Islet precursor cell (in vitro differentiated cells): ENCODE measurements at regions not wholly inside any gene's neighbourhood (a gene's known extent, or its start where the extent isn't known, plus 50 kb on each side); places are given as distances from the start of the nearest gene placed in this dataset.

Experiments
- DNase-seq: peaks from one replicate; pipeline ENCODE4 v3.0.0-alpha.2; 2018

DNA sequence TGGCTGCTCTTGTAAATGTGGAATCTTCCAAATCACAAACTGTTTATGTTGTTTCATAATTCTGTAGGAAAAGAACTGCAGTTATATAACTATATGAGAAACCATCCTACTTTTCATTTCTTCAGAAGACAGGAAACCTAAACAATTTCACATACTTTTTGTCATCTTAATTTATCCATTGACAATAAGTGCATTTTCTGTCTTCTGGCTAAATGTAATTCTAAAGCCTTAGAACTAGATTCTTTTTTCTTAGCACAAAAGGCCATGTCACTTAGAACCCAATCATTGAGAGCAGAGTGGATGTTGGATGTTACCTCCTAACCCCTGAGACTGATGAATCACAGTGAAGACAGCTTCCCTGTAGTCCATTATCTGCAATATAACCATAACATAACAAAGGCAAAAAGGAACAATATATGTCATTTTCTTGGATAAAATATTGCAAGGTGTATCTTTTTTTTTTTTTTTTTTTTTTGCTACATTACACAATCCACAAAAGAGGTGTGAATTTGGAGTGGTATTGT, 410.2 kb upstream of the PRMT6 start:
- DNase-seq, result no peak

DNA sequence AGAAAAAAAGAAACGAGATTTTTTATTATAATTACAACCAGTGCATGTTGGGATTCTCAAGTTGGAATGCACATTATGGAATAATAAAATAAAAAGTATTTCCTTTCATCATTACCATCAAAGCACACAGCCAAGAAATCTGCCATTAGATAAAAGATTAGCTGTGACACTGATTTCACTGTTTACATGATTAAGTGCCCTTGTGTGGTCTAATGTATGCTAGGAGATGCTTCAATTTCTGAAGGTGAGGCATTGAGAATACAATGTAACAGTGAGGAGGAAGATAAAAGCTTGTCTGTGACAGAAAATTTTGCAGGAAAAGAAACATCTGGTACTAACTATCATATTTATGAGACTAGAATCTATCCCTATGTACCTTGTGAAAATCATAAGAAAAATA, 409.7 kb upstream of the PRMT6 start:
- DNase-seq, result no peak

GRCh38 chr1:106651028-106651762, 405.3 kb upstream of the PRMT6 start:
- DNase-seq, result no peak

GRCh38 chr1:106659490-106660244, 396.8 kb upstream of the PRMT6 start:
- DNase-seq, result peak; percentile 69

- no peak for DNase-seq
These were observed 380.9 kb upstream of the PRMT6 start for GRCh38 chr1:106675558-106675957.

DNA sequence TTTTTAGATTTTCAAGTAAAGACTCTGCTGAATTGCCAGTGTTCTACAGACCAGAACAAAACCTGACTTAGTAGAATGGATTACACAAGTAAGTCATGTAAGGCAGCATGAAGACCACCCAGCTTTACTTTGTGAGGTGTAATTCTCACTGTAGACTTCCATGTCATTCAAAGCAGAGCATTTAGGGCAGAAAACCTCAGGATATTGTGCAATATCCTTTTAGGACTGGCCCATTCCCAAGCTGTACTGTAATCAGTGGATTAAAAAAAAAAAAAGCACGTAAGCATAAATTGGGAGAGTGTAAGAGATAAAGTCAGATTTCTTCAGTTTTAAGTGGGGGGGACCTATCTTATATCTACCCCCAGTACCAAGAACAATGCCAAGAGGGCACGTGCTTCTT, 380.5 kb upstream of the PRMT6 start:
- no peak for DNase-seq

- no peak for DNase-seq
These were observed 379.3 kb upstream of the PRMT6 start for GRCh38 chr1:106677181-106677580.

DNA sequence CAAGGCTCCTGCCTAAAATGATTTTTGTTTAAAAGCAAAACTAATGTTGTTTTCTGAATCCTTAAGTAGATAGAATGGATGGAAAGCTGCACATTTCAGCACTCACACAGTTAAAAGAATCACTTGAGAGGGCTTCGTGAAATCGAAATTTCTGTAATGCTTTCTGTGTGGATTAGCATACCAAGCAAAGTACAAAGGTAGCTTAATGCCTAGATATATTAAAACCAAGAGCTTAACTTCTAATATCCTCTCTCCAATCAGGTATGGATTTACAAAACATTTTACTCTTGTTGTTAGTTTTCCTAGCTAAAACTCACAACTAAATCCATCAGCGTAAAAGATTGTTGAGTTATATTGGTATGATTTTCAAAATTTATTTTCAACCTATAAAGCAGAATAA, 378.8 kb upstream of the PRMT6 start:
- no peak for DNase-seq

- no peak for DNase-seq
These were observed 378.0 kb upstream of the PRMT6 start for GRCh38 chr1:106678279-106679050.

DNA sequence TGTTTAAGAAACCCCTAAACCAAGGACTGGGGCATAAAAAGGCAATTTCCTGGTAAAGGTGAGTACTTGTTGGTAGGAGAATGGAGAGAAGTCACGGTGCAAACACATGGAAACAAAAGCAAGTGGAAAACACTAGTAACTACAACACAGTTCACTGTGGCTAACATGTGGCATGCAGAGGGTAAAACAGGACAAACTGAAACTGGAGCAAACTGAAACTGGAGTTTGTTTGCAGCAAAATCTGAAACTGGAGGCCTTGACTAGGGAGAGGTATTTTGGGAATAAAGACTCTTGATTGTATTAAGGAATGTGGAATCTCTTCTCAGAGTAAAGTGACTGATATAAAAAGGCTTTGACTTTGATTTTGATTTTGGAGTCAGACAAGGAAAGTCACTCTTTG, 376.3 kb upstream of the PRMT6 start:
- no peak for DNase-seq

GRCh38 chr1:106680776-106681344, 375.6 kb upstream of the PRMT6 start:
- no peak for DNase-seq

GRCh38 chr1:106681939-106682522, 374.4 kb upstream of the PRMT6 start:
- DNase-seq, result no peak

GRCh38 chr1:106688446-106688845, 368.0 kb upstream of the PRMT6 start:
- DNase-seq, result no peak

DNA sequence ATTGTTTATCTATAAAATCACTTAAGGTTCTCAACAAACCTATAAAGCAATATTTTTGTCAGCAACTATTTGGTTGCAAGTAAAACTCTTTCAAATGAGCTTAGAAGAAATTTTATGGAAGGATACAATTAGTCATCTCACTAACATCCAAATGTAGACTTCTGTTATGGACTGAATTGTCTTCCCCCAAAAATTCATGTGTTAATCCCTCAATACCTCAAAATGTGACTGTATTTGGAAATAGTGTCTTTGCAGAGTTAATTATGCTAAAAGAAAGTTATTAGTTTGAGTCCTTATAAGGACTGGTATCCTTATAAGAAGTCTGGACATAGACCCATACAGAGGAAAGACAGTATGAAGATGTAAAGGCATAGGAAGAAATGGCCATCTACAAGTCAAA, 357.8 kb upstream of the PRMT6 start:
- DNase-seq, result no peak

DNA sequence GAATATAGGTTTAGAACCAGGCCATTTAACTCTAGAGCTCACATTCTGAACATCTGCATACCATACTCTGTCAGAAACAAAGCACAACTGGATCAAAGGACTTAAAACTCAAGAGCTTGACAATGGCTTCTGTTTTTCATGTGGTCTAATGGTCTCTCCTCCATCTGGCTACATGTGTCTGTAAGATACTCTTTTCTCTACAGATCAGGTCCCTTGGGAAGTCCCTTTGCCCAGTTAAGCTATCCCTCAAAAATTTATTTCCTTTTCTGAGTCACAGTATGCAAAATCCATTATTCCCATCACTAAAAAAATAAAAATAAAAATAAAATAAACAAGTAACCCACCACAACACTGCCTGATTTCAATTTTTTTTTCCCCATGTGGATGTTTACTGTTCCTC, 357.0 kb upstream of the PRMT6 start:
- no peak for DNase-seq

GRCh38 chr1:106700211-106700610, 356.3 kb upstream of the PRMT6 start:
- no peak for DNase-seq

- DNase-seq, result no peak
These were observed 350.5 kb upstream of the PRMT6 start for GRCh38 chr1:106705971-106706370.

DNA sequence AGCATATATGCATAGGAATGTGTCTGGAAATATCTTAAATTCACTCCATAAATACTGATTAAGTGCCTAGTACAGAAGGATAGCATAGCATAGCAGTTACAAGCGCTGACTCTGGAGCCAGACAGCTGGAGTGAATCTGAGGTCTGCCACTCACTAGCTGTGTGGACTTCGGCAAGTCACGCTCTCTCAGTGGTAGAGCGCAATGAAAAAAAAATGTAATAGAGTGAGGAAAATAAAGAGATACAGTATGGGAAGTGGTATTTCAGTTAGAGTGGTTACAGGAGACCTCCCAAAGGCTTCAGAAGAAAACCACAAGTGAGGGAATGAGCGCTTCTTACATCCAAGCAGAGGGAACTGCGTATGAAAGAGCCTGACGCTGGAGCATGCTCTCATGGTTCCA, 338.9 kb upstream of the PRMT6 start:
- DNase-seq, result no peak

DNA sequence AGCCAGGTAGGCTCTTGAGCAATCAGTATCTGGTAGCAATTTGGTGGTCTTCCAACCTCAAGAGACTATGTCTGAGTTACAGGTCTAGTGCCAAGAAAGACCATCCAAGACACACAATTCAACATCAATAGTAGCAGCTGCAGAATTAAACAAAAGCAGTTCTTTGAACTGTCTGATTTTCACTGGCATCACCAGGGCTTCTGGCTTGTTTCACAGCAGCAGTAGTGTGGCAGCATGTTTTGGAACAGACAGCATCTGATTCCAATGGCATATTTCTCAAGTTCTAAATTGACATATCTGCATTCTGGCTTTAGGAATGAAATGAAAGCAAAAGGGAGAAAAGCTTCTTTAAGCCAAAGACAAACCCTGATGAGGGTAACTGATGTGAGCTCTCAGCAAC, 334.7 kb upstream of the PRMT6 start:
- DNase-seq, result no peak

DNA sequence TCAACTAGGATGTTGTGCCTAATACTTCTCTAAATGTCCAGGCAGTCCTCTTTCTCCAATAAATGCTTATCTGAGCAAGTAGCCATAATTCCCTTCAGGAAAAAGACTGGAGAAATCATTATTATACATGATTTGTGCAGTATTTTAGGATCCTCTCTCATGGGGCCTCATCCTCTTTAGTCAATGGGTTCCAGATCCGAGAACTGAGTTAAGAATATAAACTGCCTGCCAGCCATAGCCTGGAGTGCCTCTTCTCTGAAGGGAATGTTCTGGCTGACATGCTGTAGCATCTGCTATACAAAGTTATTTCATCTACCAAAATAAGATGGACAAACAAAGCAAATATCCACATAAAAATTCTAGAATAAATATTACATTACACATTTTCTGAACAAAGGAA, 334.0 kb upstream of the PRMT6 start:
- DNase-seq, result no peak

- DNase-seq, result no peak
These were observed 329.3 kb upstream of the PRMT6 start for GRCh38 chr1:106727171-106727570.

GRCh38 chr1:106746448-106747085, 309.9 kb upstream of the PRMT6 start:
- no peak for DNase-seq
